PFSK-1 (cell line): ENCODE measurements at regions not wholly inside any gene's neighbourhood (a gene's known extent, or its start where the extent isn't known, plus 50 kb on each side); places are given as distances from the start of the nearest gene placed in this dataset.

ENCODE experiments used
- FOXP2 ChIP-seq: optimal IDR thresholded peaks from 2 replicates; pipeline ENCODE3; 2011; ENCODE audit warnings: borderline replicate concordance, control low read depth, inconsistent platforms; ENCODE audit not compliant: insufficient read depth; ENCODE audit errors: extremely low read length, extremely low read depth
- TAF1 ChIP-seq: IDR thresholded peaks from 2 replicates; pipeline ENCODE4 v1.6.1; 2012; ENCODE audit warnings: low read length, control low read depth, borderline replicate concordance; ENCODE audit not compliant: insufficient read depth
- TF ChIP-seq, protein P1 (sequence below), 2 experiments: IDR thresholded peaks; 2 replicates each; pipeline versions ENCODE4 v1.6.1 to v1.8.0; 2011 to 2012; ENCODE audit warnings: low read depth in 2 of 2, low read length in 2 of 2, control low read depth in 1 of 2, inconsistent platforms in 1 of 2, mild to moderate bottlenecking in 1 of 2, moderate library complexity in 1 of 2; ENCODE audit not compliant: insufficient read depth in 1 of 2

DNA sequence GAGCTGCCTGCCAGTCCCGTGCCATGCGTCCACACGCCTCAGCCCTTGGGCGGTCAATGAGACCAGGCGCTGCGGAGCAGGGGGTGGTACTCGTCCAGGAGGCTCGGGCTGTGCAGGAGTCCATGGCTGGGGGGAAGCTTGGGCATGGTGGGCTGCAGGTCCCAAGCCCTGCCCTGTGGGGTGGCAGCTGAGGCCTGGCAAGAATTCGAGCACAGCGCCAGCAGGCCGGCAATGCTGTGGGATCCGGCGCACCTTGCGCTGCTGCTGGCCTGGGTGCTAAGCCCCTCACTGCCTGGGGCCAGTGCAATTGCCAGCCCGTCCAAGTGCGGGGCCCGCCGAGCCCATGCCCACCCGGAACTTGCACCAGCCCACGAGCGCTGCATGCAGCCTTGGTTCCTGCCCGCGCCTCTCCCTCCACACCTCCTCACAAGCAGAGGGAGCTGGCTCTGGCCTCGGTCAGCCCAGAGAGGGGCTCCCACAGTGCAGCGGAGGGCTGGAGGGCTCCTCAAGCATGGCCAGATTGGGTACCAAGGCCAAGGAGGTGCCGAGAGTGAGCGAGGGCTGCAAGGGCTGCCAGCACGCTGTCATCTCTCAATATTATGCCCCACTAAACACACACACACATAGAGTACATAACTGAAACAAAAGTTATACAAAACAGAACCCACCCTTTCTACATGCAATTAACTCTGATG, 307.7 kb downstream of the LMO4 start:
- TF ChIP-seq, protein P1, sequence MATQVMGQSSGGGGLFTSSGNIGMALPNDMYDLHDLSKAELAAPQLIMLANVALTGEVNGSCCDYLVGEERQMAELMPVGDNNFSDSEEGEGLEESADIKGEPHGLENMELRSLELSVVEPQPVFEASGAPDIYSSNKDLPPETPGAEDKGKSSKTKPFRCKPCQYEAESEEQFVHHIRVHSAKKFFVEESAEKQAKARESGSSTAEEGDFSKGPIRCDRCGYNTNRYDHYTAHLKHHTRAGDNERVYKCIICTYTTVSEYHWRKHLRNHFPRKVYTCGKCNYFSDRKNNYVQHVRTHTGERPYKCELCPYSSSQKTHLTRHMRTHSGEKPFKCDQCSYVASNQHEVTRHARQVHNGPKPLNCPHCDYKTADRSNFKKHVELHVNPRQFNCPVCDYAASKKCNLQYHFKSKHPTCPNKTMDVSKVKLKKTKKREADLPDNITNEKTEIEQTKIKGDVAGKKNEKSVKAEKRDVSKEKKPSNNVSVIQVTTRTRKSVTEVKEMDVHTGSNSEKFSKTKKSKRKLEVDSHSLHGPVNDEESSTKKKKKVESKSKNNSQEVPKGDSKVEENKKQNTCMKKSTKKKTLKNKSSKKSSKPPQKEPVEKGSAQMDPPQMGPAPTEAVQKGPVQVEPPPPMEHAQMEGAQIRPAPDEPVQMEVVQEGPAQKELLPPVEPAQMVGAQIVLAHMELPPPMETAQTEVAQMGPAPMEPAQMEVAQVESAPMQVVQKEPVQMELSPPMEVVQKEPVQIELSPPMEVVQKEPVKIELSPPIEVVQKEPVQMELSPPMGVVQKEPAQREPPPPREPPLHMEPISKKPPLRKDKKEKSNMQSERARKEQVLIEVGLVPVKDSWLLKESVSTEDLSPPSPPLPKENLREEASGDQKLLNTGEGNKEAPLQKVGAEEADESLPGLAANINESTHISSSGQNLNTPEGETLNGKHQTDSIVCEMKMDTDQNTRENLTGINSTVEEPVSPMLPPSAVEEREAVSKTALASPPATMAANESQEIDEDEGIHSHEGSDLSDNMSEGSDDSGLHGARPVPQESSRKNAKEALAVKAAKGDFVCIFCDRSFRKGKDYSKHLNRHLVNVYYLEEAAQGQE (IDR thresholded peaks at IDR 0.05; ENCODE audit: insufficient read depth in 1 of 2, low read depth in 2 of 2, low read length in 2 of 2), result no peak
- no peak for TF ChIP-seq FOXP2
- no peak for TF ChIP-seq TAF1
